ENCODE measurements at regions not wholly inside any gene's neighbourhood (a gene's known extent, or its start where the extent isn't known, plus 50 kb on each side); places are given as distances from the start of the nearest gene placed in this dataset.

DNA sequence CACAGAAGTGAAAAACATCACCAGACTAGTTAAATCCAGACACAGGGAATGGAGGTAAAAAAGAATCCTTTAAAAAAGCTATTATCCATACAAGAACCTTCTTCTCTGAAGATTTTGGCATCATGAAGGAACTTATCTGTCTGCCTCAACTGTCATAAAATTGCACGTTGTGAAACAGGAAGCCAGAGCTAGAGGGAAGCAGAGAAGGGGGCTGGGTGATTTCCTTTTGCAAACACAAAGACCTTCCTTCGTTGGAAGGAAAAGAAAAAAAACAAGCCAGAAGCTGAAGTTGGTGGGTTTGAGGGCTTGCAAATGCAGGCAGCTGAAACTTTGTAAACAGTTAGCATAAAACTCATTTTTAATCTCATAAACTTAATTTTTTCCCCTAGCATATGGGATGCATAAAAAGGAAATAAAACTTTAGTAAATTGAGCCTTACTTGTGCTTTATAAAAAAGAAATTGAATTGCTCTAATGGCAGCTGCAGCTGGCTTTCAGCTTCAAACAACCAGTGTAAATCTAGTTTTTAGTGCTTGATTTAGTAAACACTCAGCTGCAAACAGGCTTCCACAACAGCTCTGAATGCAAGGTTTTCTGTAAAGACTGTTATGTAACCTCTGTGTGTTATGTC, 101.6 kb downstream of the OTUD1 start:
- TF ChIP-seq, protein P1, sequence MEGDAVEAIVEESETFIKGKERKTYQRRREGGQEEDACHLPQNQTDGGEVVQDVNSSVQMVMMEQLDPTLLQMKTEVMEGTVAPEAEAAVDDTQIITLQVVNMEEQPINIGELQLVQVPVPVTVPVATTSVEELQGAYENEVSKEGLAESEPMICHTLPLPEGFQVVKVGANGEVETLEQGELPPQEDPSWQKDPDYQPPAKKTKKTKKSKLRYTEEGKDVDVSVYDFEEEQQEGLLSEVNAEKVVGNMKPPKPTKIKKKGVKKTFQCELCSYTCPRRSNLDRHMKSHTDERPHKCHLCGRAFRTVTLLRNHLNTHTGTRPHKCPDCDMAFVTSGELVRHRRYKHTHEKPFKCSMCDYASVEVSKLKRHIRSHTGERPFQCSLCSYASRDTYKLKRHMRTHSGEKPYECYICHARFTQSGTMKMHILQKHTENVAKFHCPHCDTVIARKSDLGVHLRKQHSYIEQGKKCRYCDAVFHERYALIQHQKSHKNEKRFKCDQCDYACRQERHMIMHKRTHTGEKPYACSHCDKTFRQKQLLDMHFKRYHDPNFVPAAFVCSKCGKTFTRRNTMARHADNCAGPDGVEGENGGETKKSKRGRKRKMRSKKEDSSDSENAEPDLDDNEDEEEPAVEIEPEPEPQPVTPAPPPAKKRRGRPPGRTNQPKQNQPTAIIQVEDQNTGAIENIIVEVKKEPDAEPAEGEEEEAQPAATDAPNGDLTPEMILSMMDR (conservative IDR thresholded peaks at IDR 0.05; ENCODE audit: low read length), result no peak
- no peak for TF ChIP-seq EZH2phosphoT487 (IDR thresholded peaks at IDR 0.05; ENCODE audit: borderline replicate concordance, low read depth, low read length)

Data from OCI-LY7 (cell line).